ENCODE measurements at regions not wholly inside any gene's neighbourhood (a gene's known extent, or its start where the extent isn't known, plus 50 kb on each side); places are given as distances from the start of the nearest gene placed in this dataset.
"Not testable (repeated sequence)": the region's sequence is repeated elsewhere in the genome, so short reads cannot be mapped to it uniquely, and the experiment has no call there.

DNA sequence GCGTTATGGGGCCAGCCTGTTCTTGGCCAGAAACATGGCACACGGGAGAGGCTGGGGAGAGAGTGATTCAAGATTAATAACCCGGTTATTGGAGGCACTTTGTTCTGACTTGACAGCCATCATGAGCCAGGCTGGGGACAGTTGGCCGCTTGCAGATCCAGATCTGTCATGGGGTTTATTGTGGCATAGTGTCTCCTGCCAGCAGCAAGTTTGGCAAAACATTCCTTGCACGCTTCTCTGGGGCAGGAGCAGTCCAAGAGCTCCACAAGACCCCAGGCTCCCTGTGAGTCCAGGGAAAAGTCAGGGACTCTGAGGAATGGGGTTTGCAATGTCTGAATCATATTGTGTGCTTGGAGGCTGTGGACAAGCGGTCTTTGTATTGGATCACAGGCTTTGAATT is 270.4 kb downstream of the MIAT start:
- DNase-seq (ENCODE audit: low spot score): no peak

DNA sequence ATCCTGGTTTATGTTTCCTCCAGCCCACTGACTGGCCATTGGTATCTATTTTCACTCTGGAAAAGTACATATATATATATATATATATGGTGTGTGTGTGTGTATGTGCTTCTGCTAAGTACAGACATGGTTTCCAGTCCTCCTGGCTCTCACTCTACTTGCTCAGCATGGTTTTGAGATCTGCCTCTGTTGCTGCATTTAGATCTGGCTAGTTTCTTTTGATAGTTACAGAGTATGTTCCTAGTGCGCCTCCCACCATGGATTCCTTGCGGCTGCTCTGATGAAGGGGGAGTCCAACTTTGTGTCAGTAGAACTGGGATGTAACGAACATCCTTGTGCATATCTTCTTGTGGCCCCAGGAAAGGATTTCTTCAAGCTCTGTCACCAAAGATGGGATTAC is 274.1 kb downstream of the MIAT start:
- DNase-seq (ENCODE audit: low spot score): no peak

DNA sequence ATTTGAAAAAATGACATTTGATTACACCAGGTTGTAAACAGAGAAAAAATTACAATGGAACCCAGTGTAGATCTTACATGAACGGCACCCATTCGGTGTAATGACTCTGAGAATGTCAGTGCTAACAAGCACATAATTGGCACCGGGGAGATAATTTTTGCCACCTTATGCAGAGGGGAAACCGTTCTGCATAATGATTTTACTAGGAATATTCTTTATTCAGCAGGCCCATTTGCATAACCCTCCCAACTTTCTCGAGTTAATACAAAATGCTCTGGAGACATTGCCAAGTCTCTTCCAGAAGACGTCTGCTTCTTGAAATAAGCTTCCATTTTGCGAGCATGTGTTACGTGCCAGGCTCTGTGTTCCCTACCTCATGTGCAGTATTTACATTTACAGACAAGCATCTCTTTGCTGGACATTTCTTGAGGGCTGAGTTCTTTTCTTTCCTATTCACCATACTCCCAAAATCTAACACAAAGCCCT is 275.8 kb downstream of the MIAT start:
- DNase-seq (ENCODE audit: low spot score): no peak

DNA sequence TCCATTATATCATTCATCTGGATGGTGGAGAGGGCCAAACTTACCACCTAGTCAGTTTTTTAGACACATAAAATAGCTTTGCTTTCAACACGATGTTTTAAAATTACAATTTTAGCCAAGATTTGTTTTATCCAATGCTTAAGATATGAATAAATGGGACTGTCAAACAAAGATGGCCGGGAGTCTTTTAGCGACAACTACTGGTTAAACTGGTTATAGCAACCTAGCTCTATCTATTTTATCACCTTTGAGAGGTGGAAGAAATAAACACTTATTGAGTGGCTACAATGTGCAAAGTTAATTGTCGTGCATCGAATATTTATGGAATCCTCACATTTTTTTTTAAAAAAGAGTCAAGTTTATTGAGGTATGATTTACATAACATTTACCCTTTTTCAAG is 279.8 kb downstream of the MIAT start:
- no peak for DNase-seq (ENCODE audit: low spot score)

DNA sequence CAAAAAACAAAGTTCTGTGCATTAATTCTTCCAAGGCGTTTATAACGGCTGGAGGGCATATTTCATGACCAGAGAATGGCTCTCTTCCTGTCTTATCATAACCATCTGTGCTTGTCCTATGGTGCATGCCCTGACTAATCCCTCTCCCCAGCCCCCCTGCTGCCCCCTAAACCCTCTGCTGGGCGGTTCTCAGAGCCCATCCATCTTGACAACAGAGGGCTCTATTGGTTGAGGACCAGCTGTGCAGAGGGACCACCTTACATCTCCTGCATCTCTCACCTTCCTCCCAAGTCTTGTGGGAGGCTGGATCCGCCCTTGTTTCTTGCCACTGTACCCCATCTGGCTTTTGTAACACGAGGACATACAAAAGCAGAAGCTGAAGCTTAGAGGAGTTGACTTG is 282.1 kb downstream of the MIAT start:
- no peak for DNase-seq (ENCODE audit: low spot score)

DNA sequence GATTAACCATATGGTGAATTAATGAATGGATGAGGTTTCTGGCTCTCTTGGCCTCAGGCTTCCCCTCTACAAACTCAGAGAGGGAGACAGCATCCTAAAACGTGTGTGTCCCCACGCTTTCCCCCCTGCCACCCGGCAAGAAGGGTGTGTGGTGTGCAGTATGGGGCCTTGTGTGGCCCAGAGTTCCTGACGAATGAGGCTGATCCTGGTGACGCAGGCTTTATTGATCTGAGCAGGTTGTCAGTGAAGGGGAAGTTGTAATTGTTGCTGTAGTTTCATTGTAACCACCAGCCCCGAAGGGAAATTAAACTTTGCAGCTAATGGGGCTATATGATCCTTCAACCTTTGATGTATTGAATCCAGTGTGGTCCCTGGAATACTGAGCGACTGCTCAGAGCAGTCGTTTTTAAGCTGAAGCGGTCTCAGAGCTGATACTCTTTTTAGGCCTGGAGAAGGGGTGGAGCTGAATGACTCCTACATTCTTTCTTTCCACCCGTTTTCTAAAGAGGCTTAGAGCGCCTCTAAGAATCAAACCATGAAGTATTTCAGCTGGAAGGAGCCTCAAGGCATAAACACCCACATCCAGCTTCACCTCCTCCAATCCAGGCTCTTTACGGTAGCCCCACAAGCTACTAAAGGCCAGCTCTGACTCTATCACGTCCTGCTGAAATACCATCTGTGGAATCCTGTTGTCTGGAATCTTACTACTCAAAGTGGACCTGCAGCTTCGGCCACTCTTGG is 284.7 kb downstream of the MIAT start:
- no peak for DNase-seq (ENCODE audit: low spot score)

DNA sequence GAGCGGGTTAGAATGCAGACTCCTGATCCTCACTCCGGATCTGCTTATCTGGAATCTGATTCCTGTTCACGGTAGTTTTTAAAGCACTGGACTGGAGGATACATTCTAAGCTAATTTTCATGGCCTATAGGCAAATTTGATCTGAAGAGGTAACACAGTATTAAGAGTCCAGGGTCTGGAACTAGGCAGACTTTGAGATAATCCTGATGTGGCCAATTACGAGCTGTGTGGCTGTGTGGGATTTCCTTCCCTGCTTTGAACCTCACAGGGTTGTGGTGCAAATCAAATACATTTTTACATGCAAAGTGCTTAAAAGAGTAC is 285.2 kb downstream of the MIAT start:
- no peak for DNase-seq (ENCODE audit: low spot score)

DNA sequence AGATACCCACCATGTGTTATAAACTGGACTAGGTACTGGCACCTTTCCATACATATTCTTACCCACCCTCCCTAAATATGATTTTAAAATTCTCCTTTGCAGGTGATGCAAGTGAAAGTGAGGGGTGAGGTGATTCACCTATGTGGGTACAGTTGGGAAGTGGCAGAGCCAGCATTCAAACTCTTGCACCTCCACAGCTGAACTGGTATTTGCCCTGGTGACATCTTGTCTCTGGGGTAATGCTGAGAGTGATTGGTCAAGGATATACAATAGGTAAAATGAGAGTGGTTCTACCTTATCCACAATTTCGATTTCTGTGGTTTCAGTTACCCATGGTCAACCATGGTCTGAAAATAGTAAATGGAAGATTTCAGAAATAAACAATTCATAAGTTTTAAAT is 288.2 kb downstream of the MIAT start:
- no peak for DNase-seq (ENCODE audit: low spot score)

DNA sequence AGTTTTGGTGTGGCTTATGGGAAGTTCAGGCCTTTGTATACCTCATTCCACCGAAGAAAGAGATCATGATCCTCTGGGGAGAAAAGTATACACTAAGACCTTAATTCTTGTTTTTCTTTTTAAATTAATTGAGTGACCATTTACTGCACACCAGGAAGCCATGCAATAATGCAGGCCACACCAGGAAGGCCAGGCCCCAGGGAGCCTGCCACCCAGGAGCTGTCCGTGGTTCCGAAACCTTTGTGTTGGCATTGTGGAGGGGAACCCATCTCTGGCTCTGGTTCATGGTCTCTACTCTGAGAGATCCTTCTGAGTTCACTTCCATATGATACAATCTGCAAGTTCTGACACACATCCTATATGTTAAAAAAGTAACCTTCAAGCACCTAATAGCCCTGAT is 291.8 kb downstream of the MIAT start:
- DNase-seq (ENCODE audit: low spot score): no peak

DNA sequence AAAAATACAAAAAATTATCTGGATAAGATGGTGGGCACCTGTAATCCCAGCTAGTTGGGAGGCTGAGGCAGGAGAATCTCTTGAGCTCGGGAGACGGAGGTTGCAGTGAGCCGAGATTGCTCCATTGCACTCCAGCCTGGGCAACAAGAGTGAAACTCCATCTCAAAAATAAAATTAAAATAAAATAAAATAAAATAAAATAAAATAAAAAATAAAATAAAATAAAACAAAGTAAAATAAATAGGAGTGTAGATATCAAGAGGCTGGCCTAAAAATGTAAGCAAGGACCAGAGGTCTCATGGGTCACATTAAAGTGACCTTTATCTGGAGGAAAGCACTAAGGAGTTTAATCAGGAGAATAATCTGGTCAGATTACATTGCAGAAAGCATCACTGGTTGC is 293.8 kb downstream of the MIAT start:
- not testable (repeated sequence) for DNase-seq (ENCODE audit: low spot score)

DNA sequence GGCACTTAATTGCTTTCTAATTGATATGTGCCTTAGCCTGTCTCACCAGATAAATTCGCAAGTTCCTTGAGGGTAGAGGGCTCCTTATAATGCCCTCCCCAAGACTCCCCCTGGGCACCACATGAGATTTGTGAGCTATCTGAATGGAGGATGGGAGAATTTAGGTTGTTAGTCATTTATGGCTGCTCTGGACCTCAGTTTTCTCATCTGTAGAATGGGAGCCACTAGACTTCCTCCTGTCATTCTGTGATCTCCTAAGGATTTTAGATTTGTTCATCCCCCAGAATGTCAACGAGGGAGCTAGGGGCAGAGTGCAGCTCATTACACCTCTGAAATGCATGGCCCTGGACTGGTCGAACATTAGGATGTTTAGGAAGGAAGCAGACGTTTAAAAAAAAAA is 294.6 kb downstream of the MIAT start:
- no peak for DNase-seq (ENCODE audit: low spot score)

DNA sequence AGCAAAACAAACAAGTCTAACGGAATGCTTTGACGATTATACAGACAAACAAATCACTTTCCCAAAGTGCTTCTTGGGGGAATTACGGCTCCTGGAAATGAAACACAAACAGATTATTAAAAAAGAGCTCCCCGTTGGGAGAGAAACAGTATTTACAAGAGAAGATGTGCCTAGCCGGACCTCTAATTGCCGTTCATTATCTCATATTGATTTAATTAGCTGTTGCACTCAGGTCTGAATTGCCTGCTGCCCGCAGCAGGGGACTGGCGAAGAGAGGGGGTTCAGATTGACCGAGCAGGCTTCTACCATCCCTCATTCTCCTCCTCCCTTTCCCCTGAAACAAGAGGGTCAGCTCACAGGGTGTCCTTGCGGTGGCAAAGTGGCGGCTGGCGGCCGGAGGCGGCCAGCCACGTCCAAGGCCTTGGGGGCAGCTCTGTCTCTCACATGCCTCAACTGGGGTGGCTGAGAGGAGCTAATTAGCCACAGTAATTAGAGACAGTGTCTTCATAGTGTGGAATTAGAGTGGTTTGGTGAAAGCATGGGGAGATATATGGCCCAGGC is 295.1 kb downstream of the MIAT start:
- DNase-seq (ENCODE audit: low spot score): no peak

DNA sequence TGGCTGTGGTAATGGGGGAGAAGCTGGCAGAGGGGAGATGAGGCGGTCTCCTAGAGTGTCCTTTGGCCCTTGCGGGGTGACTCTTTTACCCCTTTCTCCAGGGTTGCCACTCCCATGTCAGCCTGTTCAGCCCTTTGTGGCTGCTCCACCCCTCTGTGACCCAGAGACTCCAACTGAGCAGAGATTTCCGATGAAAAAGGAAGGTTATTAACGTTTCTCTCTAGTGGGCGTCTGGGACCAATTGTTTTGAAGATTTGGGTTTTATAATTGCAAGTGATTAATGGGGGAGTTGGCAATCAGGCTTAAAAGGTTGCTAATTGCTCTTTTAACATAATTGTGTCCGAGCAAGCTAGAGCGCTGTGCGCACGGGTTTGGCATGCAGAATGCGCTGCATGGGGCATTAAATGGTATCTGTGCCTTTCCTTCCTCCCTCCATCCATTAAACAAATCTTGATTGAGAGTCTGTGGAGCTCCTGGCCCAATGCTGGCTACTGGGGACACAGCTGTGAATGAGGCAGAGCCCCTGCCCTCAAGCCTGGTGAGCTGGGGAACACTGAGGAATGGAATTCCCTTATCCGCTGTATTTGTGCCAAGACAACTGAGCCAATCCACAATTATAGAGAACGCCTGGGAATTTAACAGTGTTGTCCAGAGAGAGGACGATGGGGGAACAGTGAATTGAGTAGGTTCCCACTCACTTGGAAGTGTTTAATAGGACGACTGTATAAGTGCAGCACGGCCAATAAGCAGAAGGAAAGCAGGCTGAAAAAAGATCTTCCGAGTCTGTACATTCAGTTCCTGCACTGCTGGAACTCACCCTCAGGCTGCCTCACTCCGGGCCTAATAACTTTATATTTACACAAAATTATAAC is 295.9 kb downstream of the MIAT start:
- no peak for DNase-seq (ENCODE audit: low spot score)

DNA sequence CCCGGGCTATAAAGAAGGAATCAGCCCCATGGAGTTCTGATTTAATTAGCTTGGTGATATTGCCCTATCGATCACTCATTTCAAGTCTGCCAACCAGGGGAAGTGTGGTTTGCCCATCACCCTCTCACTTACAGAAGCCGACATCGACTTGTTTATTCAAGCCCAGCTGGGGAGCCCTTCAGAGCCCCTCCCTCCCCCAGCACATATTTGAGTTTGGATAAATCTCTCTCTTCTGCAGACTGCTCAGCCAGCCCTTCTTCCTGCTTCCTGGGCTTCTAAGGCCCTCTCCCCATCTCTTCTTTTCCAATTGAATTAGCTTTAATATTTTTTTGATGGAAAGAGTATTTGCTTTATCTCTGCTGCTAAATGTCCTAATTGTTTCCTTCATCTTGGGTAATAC is 299.0 kb downstream of the MIAT start:
- DNase-seq (ENCODE audit: low spot score): no peak

DNA sequence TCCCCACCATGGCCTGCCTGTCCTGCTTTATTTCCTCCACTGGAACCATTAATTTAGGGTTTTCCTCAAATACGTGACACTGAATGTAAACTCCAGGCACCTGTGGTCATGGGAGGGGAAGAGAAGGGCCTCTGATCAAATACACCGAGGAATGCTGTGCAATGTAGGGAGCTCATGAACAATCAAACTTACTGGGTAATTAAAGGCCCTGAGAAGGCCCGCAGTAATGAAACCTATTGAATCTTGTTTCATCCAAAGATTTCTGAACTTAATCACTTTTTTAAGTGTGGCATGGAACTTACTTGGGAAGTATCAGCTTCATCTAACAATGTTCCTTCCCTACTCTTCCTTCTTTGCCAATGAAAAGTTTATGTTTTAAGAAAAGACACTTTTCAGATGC is 299.8 kb downstream of the MIAT start:
- no peak for DNase-seq (ENCODE audit: low spot score)

DNA sequence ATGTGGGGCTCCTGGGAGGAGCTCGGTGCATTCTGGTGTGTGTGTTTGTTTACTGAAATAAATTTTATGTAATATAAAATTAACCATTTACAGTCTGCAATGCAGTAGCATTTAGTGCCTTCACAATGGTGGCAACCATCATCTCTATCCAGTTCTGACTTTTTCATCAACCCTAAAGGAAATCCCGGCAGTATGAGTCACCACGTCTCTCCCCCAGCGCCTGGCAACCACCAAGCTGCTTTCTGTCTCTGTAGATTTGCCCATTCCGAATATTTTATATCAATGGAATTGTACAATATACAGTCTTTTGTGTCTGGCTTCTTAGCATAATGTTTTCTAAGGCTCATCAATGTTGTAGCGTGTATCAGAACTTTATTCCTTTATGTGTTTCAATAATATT is 300.5 kb downstream of the MIAT start:
- no peak for DNase-seq (ENCODE audit: low spot score)

DNA sequence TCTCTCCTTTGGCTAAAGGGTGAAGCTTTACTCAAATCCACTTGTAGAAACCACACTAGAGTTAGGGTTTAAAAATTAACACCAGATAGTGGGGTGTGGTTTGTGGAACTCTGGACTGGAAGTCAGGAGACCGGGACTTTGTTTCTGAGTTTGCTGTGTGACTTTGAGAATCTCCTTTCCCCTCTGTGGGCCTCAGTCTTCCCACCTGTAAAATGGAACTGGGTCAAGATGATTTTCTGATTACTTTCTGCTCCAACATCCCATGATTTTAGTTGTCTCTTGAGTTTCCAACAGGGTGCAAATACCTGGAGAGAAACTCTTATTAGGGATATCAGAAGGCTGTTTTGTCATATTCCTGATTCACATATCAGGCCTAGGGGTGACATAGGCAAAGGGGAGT is 301.0 kb downstream of the MIAT start:
- no peak for DNase-seq (ENCODE audit: low spot score)

DNA sequence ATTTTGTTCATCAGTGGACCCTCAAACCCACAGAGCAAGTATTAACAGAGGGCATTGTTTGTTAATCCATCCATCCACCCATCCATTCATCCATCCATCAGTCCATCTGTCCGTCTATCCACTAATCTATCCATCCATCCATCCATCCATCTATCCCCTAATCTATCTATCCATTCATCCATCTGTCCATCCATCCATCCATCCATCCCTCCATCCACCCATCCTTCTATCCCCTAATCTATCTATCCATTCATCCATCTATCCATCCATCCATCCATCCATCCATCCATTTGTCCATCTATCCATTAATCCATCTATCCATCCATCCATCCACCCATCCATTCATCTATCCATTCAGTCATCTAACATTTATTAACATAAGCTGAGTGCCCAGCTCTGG is 307.3 kb downstream of the MIAT start:
- no peak for DNase-seq (ENCODE audit: low spot score)

DNA sequence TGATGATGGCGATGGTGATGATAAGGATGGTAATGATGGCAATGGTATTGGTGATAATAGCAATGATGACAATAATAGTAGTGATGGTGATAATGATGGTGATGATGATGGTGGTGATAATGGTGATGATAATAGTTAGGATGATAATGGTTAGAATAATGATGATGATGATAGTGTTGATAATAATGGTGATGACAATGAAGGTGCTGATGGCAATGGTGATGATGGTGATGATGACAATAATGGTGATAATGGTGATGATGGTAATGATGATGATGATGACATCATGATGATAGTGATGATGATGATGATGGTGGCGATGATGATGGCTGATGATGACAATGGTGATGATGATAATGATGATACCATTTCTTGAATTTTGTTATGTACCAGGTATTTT is 309.9 kb downstream of the MIAT start:
- DNase-seq (ENCODE audit: low spot score): no peak

DNA sequence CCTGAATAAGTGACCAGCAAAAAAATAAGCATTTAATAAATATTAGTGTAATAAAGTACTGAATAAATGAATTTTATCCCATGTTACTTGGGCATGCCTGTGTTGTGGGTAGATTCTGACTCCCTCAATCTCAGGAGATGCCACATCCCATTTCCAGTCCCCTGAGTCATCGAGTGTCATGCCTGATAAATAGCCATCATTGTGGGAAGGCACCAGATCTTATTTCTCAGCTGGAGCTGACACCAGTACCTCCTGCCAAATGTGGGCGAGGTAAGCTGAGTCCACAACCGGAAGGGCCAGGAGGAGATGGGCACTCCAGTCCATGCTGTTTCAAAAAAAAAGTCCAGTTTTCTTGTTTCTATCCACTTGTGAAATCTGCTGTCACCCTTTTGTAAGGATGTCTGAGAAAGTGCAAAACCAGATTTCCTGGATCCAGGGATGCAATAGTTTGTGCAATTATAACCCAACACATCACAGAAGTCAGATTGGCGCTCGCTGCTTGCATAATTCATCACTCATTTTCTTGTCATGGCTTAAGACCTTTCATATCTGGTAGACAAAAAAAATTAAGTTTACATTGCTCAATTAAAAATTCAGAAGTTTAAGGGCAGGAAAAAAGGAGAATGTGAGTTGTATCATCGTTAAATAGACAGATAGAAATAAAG is 311.6 kb downstream of the MIAT start:
- no peak for DNase-seq (ENCODE audit: low spot score)

DNA sequence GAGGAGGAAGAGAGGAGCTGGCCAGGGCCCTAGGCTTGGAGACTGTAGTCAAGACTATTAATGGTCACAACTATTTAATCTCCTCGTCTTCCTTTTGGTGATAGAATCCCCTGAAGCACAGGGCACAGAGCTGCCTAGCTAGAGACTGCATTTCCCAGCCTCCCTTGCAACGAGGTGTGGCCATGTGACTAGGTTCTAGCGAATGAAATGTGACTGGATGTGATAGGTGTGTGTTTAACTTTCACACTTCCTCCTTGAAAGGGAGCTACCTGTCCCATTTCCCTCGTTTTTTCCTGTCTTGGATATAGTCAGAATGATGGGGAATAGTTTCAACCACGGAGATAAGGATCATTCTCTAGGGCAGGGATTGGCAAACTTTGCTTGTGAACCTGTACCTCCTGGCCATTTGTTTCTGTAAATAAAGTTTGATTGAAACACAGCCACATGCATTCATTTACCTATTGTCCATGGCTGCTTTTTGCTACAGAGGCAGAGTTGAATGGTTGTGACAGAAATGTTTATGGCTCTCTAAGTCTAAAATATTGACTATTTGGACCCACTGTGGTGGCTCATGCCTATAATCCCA is 313.5 kb downstream of the MIAT start:
- no peak for DNase-seq (ENCODE audit: low spot score)

DNA sequence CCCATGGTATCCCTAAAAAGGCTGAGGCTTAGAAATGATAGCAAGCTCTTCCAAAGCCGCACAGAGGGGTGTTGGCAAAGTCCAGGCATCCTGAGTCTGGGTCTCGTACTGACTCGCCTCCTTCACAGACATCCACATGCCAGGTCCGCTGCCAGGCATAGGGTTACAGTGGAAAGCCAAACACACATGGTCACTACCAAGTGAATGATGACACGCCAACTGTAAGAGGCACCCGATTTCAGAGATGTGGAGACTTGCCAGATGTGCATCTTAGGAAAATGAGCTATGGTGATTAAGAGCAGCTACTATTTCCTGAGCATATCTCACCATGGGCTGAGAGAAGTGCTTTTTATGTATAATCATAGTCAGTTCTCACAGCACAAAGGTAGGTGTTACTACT is 314.9 kb downstream of the MIAT start:
- DNase-seq (ENCODE audit: low spot score): no peak
